OCI-LY3 (cell line): ENCODE measurements at regions not wholly inside any gene's neighbourhood (a gene's known extent, or its start where the extent isn't known, plus 50 kb on each side); places are given as distances from the start of the nearest gene placed in this dataset.

ENCODE experiments used
- EZH2phosphoT487 ChIP-seq: fragments of 200-600 bp; shearing (Covaris generic); IDR thresholded peaks from 2 replicates; pipeline ENCODE4 v1.6.1; 2018; ENCODE audit warnings: antibody characterized with exemption, mixed run types, low read depth
- TF ChIP-seq, protein P1 (sequence below): fragments of 200-600, 300-600 bp; sonication (generic); IDR thresholded peaks from 2 replicates; pipeline ENCODE4 v1.5.1; 2014; ENCODE audit warnings: antibody characterized with exemption, low read length, low read depth

DNA sequence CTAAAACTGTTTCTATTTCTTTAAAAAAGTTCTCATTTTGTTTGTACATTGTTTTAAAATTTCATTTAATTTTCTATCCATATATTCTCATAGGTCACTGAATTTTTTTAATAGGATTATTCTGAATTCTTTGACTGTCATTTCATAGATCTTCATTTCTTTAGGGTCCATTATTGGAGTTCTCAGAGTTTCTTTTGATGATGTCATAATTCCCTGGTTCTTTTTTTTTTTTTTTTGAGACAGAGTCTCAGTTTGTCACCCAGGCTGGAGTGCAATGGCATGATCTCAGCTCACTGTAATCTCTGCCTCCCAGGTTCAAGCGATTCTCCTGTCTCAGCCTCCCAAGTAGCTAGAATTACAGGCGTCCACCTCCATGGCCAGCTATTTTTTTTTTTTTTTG is 89.9 kb downstream of the DMRT2 start:
- TF ChIP-seq, protein P1, sequence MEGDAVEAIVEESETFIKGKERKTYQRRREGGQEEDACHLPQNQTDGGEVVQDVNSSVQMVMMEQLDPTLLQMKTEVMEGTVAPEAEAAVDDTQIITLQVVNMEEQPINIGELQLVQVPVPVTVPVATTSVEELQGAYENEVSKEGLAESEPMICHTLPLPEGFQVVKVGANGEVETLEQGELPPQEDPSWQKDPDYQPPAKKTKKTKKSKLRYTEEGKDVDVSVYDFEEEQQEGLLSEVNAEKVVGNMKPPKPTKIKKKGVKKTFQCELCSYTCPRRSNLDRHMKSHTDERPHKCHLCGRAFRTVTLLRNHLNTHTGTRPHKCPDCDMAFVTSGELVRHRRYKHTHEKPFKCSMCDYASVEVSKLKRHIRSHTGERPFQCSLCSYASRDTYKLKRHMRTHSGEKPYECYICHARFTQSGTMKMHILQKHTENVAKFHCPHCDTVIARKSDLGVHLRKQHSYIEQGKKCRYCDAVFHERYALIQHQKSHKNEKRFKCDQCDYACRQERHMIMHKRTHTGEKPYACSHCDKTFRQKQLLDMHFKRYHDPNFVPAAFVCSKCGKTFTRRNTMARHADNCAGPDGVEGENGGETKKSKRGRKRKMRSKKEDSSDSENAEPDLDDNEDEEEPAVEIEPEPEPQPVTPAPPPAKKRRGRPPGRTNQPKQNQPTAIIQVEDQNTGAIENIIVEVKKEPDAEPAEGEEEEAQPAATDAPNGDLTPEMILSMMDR: no peak
- TF ChIP-seq EZH2phosphoT487: no peak
